GM21825 (cell line): ENCODE measurements at regions not wholly inside any gene's neighbourhood (a gene's known extent, or its start where the extent isn't known, plus 50 kb on each side); places are given as distances from the start of the nearest gene placed in this dataset.

Source experiments
- ATAC-seq: cut with Tn5 transposase; IDR thresholded peaks from one replicate; pipeline ENCODE4 v1.9.1; 2021; ENCODE audit warnings: mild to moderate bottlenecking, moderate library complexity; ENCODE audit not compliant: unreplicated experiment

- no peak for ATAC-seq
These were observed 91.3 kb upstream of the RPL34 start for GRCh38 chr4:108529102-108529501.

DNA sequence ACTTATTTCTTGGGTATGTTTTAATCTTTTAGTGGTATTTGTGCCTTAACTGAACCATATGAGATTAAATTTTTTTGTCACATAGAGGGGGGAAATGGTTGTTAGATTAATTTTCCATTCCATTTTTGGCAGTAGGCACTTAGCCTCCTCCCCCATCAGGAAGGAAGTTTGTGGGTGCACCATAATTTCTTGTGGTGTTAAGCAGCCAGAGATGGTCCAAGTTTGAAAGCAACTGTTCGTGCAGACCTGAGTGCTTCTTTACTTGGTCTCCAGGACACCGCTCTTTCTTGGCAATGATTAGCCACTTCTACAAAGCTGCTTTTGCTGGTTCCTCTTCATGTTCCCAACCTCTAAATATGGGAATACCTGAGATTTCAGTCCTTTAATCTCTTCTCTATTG lies 92.7 kb upstream of the RPL34 start:
- ATAC-seq: no peak

DNA sequence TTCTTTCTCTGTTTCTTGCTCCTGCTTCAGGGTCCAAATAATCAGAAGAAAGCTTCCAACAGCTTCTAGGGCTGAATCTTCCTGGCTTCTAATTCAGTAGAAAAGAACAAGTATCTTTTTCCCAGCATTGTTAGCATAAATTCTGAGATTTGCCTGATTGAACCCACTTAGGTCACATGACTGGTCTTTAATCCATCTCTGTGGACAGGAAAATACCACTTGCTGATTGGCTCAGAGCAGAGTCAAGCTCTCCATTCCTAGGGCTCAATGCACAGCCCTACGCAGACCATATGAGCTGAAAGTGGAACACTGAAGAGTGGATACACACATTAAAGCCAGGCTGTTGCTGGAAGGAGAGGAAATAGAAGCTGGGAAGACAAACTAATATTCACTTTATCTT lies 99.6 kb upstream of the RPL34 start:
- no peak for ATAC-seq

- no peak for ATAC-seq
These were observed 100.3 kb upstream of the RPL34 start for GRCh38 chr4:108519911-108520601.

DNA sequence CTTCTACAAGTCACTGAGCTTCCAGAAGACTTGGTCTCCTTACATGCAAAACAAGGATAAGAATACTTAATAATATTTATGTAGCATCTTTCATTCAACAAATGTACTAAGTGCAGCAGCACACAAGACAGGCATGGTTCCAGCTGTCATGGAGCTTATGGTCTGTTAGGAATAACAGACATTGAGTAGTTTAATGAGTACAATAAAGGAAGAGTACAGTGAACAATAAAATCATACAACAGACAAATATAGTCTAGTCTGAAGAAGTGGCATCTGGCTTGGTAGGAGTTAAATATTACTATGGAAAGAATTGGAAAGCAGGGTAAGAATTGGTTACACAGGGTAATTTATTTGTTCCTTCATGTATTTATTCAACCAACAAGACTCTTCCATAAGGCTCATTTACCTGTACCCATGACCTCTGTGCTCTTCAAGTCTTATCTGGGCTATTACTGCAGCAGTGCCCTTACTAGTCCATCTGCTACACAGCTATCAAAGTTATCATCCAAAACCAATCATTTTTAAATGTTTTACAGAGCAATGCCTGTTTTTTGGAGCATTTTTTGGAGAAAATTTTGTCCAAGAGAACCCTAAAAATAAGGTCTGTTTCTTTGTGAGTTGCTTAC lies 101.1 kb upstream of the RPL34 start:
- ATAC-seq: no peak

GRCh38 chr4:108512615-108513505 lies 107.5 kb upstream of the RPL34 start:
- ATAC-seq: no peak

- no peak for ATAC-seq
These were observed 108.8 kb upstream of the RPL34 start for GRCh38 chr4:108511618-108512017.

GRCh38 chr4:108502356-108502755 lies 118.0 kb upstream of the RPL34 start:
- no peak for ATAC-seq

GRCh38 chr4:108498925-108499324 lies 121.5 kb upstream of the RPL34 start:
- no peak for ATAC-seq

- no peak for ATAC-seq
These were observed 126.8 kb upstream of the RPL34 start for GRCh38 chr4:108493596-108493931.

DNA sequence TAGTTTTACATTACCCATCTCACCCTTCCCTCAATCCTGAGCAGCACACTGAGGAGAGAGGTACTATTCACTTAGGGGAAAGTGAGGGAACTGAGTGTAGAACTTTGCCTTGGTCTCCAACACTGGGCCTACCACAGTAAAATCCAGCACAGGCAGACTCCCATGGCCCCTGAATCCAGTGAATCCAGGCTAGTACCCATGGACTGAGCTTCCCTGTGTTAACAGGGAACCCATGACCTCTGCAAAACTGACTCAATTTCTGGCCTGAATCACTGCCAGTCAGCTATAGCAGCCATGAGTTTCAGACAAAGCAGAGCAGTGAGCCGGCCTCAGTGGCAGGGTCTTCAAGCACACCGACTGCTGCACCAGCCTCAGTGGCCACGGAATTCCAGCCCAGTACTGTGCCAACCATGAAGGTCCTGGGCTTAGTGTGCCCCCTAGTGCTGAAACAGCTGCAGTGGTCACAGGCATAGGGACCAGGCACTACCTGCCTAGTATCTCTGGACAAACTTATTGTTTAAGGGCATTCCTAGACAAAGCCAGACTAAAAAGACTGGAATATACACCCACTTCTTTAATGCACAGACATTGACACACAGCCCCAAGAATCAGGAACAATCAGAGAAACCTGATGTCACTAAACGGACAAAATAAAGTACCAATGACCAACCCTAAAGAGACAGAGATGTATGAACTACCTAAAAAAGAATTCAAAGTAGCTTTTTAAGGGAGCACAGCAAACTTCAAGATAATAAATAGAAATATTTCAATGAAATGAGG lies 127.4 kb upstream of the RPL34 start:
- ATAC-seq: no peak

- no peak for ATAC-seq
These were observed 131.5 kb upstream of the RPL34 start for GRCh38 chr4:108488865-108489264.

GRCh38 chr4:108486046-108486445 lies 134.3 kb upstream of the RPL34 start:
- no peak for ATAC-seq

GRCh38 chr4:108484187-108484586 lies 136.2 kb upstream of the RPL34 start:
- ATAC-seq: no peak

DNA sequence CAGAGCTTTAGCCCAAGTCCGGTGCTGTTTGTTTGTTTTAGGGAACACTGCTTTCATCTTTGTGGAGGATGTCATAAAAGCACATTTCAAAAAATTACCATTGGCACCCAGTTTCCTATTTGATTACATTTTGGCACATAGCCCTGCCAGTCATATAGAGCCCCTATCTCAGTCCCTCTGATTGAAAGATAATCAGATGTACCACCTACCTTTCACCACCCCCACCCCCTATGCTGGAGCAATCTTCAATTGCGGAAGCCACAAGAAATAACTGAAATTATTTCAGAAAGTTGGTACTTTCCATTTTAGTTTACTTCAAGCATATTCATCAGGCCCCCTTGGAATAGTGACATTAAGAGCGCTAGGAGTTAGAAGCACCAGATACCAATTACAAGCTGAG lies 136.7 kb upstream of the RPL34 start:
- ATAC-seq: no peak

- ATAC-seq: no peak
These were observed 137.3 kb upstream of the RPL34 start for GRCh38 chr4:108483079-108483478.

GRCh38 chr4:108480881-108481280 lies 139.5 kb upstream of the RPL34 start:
- no peak for ATAC-seq

GRCh38 chr4:108477527-108478108 lies 142.8 kb upstream of the RPL34 start:
- no peak for ATAC-seq

GRCh38 chr4:108473163-108473720 lies 147.1 kb upstream of the RPL34 start:
- ATAC-seq: no peak
